Neural crest cell (in vitro differentiated cells): ENCODE measurements at regions not wholly inside any gene's neighbourhood (a gene's known extent, or its start where the extent isn't known, plus 50 kb on each side); places are given as distances from the start of the nearest gene placed in this dataset.

ENCODE experiments used
- DNase-seq: peaks from one replicate; pipeline ENCODE4 v3.0.0; 2021; ENCODE audit warnings: low read depth, mixed read lengths, low spot score
- H3K27ac Mint-ChIP-seq: one replicate; pipeline ENCODE4 v1.8.0; 2021; ENCODE audit warnings: mild to moderate bottlenecking, mixed read lengths; ENCODE audit not compliant: unreplicated experiment
- H3K27me3 Mint-ChIP-seq: 2 replicates; pipeline ENCODE4 v1.8.0; 2021; ENCODE audit warnings: low read depth, mild to moderate bottlenecking, mixed read lengths
- H3K36me3 Mint-ChIP-seq: 2 replicates; pipeline ENCODE4 v1.8.0; 2021; ENCODE audit warnings: low read depth, mild to moderate bottlenecking, mixed read lengths
- H3K4me1 Mint-ChIP-seq: 2 replicates; pipeline ENCODE4 v1.8.0; 2021; ENCODE audit warnings: mixed read lengths
- H3K4me3 Mint-ChIP-seq: one replicate; pipeline ENCODE4 v1.8.0; 2021; ENCODE audit warnings: mild to moderate bottlenecking, mixed read lengths
- H3K9me3 Mint-ChIP-seq: 2 replicates; pipeline ENCODE4 v1.8.0; 2021; ENCODE audit warnings: mixed read lengths
- CTCF ChIP-seq: fragments of 200-600 bp; sonication (generic); conservative IDR thresholded peaks from 2 replicates; pipeline ENCODE4 v1.5.0; 2021; ENCODE audit warnings: antibody characterized with exemption, mild to moderate bottlenecking

DNA sequence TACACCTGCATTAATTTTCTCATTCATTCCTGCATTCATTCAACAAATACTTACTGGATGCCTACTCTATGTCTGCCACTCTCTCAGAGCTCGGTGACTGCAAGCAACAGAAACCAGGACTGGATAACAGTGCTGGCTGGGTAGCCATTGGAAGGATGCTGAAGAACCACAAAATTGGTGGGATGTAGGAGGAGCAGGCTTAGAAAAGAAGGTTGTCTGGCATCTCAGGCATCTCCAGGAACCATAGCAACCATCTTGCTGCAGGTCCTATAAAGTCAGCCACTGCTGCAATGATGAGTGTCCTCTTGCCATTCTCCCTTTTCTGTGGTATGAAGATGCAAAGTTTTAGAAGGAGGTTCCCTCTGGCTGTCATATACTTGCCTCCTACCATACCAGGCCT is 168.6 kb downstream of the FGF18 start:
- H3K4me1 Mint-ChIP-seq, result peaks cover 3% of the 10 kb centered on the region
- no peaks in the 10 kb centered on the region for H3K36me3 Mint-ChIP-seq
- no peaks in the 10 kb centered on the region for H3K9me3 Mint-ChIP-seq
- no peak for TF ChIP-seq CTCF
- DNase-seq, result no peak
- H3K4me3 Mint-ChIP-seq, result no peak overlapping the region
- no peaks in the 10 kb centered on the region for H3K27me3 Mint-ChIP-seq
- no peak overlapping the region for H3K27ac Mint-ChIP-seq

DNA sequence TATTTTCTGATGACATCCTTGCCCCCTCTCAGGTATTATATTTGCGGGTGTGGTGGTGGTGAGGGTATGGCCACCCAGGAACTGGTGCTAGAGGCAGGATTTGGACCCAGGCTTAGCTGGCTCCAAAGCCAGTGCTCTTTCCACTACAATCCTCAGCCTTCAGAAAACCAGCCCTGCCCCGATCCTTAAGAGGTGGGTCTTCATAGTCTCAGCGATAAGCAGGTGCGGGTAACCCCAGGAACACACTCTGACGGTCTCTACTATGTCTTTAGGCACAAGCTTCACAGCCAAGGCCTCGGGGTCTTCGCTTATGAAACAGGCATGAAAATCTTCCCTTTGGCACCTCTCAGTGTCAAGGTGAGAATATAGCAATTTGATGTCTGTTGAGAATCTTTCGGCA is 169.3 kb downstream of the FGF18 start:
- Mint-ChIP-seq H3K27ac (no peak overlapping the region), H3K4me1 (peaks cover 3% of the 10 kb centered on the region), H3K36me3 (no peaks in the 10 kb centered on the region), H3K9me3 (no peaks in the 10 kb centered on the region), H3K4me3 (no peak overlapping the region), H3K27me3 (no peaks in the 10 kb centered on the region)
- no peak for DNase-seq
- TF ChIP-seq CTCF, result no peak

GRCh38 chr5:171589461-171589860 is 170.0 kb downstream of the FGF18 start:
- H3K9me3 Mint-ChIP-seq, result no peaks in the 10 kb centered on the region
- DNase-seq, result no peak
- H3K4me1 Mint-ChIP-seq, result peaks cover 3% of the 10 kb centered on the region
- H3K36me3 Mint-ChIP-seq, result no peaks in the 10 kb centered on the region
- H3K27me3 Mint-ChIP-seq, result no peaks in the 10 kb centered on the region
- TF ChIP-seq CTCF, result no peak
- H3K4me3 Mint-ChIP-seq, result no peak overlapping the region
- H3K27ac Mint-ChIP-seq, result no peak overlapping the region

DNA sequence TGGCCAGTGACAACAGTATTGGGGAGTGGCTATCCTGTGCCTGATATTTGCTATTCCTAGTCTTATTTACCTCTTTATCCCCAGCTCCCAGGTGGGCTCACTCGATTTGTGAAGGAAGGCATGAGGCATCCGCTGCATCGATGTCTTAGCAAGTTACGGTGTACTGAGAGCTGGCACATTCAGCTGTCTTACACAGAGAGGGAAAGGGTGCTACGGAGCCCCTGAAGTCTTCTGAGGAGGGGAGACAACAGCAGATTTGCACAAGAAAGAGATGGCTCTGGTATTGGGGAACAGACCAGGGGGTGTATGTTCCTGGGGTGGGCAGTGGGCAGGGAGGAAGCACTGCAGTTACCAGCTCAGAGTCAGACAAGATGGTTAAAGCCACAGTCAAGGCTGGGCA is 172.6 kb downstream of the FGF18 start:
- Mint-ChIP-seq H3K4me3 (no peak overlapping the region), H3K4me1 (no peaks in the 10 kb centered on the region)
- no peak for DNase-seq

DNA sequence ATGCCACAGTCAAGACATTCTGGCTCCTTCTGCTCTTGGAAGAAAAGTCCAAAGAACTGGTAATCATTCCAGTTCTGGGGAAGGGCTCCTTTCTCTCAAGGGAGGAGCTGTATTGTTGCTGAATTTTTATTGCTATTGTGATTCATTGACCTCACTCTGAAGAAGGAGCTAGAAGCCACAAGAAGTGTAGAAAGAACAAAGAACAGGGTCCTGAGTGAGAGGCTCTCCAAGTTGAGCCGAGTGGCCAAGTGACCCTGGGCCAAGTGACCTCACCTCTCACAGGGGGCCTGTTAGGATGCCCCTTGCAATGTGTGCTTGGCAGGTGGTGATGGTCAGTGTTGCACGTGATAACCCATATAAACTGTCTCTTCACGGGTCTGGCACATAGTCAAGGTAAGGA is 173.3 kb downstream of the FGF18 start:
- H3K36me3 Mint-ChIP-seq, result no peaks in the 10 kb centered on the region
- H3K9me3 Mint-ChIP-seq, result peaks cover 3% of the 10 kb centered on the region
- H3K27me3 Mint-ChIP-seq, result no peaks in the 10 kb centered on the region
- no peak overlapping the region for H3K27ac Mint-ChIP-seq
- no peaks in the 10 kb centered on the region for H3K4me1 Mint-ChIP-seq
- DNase-seq, result no peak
- H3K4me3 Mint-ChIP-seq, result no peak overlapping the region
- no peak for TF ChIP-seq CTCF

More for the DNA sequence above, 172.6 kb downstream of the FGF18 start:
- Mint-ChIP-seq H3K9me3 (peaks cover 3% of the 10 kb centered on the region), H3K27me3 (no peaks in the 10 kb centered on the region), H3K27ac (no peak overlapping the region), H3K36me3 (no peaks in the 10 kb centered on the region)
- no peak for TF ChIP-seq CTCF

DNA sequence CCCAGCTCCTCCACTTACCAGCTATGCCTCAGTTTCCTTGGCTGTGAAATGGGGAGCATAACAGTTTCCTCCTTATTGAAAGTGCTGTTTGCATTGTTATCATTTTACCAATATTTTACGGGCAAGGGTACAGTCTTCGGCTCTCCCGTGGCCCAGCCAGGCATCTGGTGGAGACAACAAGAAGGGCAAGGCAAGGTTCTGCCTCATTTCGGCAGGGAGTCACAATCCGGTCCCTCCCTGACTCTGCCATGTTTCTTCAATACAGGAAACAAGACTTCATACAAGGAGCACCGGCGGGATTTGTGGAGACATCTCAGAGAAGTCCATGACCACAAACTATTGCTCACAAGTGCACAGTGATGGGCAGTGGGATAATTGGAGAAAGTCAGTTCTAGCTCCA is 174.0 kb downstream of the FGF18 start:
- no peaks in the 10 kb centered on the region for H3K27me3 Mint-ChIP-seq
- H3K36me3 Mint-ChIP-seq, result no peaks in the 10 kb centered on the region

More for the DNA sequence above, 174.0 kb downstream of the FGF18 start:
- Mint-ChIP-seq H3K4me1 (no peaks in the 10 kb centered on the region), H3K27ac (no peak overlapping the region), H3K9me3 (peaks cover 4% of the 10 kb centered on the region), H3K4me3 (no peak overlapping the region)
- DNase-seq, result no peak
- no peak for TF ChIP-seq CTCF
